WTC11 (cell line): ENCODE measurements at regions not wholly inside any gene's neighbourhood (a gene's known extent, or its start where the extent isn't known, plus 50 kb on each side); places are given as distances from the start of the nearest gene placed in this dataset.

Experiments used
- ATAC-seq: fragments of 200-7000 bp; cut with Tn5 transposase; 2 replicates; pipeline ENCODE4 v1.10.0; 2021; ENCODE audit warnings: mild to moderate bottlenecking, moderate library complexity
- CTCF ChIA-PET: fragments of 300-600 bp; sonication (Branson Sonifier 250); formaldehyde crosslinking; loops from one replicate; lab custom pipeline; 2021; ENCODE audit warnings: antibody characterized with exemption; lab: Charles Lee
- POLR2A ChIA-PET: fragments of 350-600 bp; sonication (Branson Sonifier 250); formaldehyde crosslinking; loops from one replicate; lab custom pipeline; 2021; ENCODE audit warnings: antibody characterized with exemption; lab: Charles Lee
- DNase-seq: peaks from one replicate; pipeline ENCODE4 v3.0.0; 2021; ENCODE audit warnings: low spot score
- H3K27ac Mint-ChIP-seq: 2 replicates; pipeline ENCODE4 v1.8.0; 2021; ENCODE audit warnings: mixed read lengths
- H3K27me3 Mint-ChIP-seq: 2 replicates; pipeline ENCODE4 v1.8.0; 2021; ENCODE audit warnings: low read depth, mild to moderate bottlenecking, moderate library complexity, mixed read lengths
- H3K36me3 Mint-ChIP-seq: 2 replicates; pipeline ENCODE4 v1.8.0; 2021; ENCODE audit warnings: mixed read lengths
- H3K4me1 Mint-ChIP-seq: 2 replicates; pipeline ENCODE4 v1.8.0; 2022; ENCODE audit warnings: mixed read lengths
- H3K4me3 Mint-ChIP-seq: 2 replicates; pipeline ENCODE4 v1.8.0; 2021; ENCODE audit warnings: mild to moderate bottlenecking, moderate library complexity, mixed read lengths
- H3K9me3 Mint-ChIP-seq: 2 replicates; pipeline ENCODE4 v1.8.0; 2021; ENCODE audit warnings: mixed read lengths
- AFF4 ChIP-seq: sonication (generic); formaldehyde crosslinking; IDR thresholded peaks from 2 replicates; pipeline ENCODE4 v1.8.1; 2023; ENCODE audit warnings: mild to moderate bottlenecking, missing genetic modification reagents, borderline replicate concordance
- ATF1 ChIP-seq: sonication (generic); formaldehyde crosslinking; IDR thresholded peaks from 2 replicates; pipeline ENCODE4 v1.8.1; 2023; ENCODE audit warnings: mild to moderate bottlenecking, moderate library complexity, missing genetic modification reagents
- ATF3 ChIP-seq: sonication (generic); formaldehyde crosslinking; conservative IDR thresholded peaks from 2 replicates; pipeline ENCODE4 v1.8.1; 2022; ENCODE audit warnings: mild to moderate bottlenecking, missing genetic modification reagents
- CBFB ChIP-seq: sonication (generic); formaldehyde crosslinking; IDR thresholded peaks from 2 replicates; pipeline ENCODE4 v1.8.1; 2022; ENCODE audit warnings: mild to moderate bottlenecking, low read depth, missing genetic modification reagents
- CDX4 ChIP-seq: fragments of 250-450 bp; sonication (Bioruptor Pico); IDR thresholded peaks from 2 replicates; pipeline ENCODE4 v1.9.0; 2021; ENCODE audit warnings: moderate library complexity, mild to moderate bottlenecking, inconsistent platforms, borderline replicate concordance
- CREM ChIP-seq: sonication (generic); formaldehyde crosslinking; IDR thresholded peaks from 2 replicates; pipeline ENCODE4 v1.8.1; 2022; ENCODE audit warnings: mild to moderate bottlenecking, missing genetic modification reagents, moderate library complexity
- FOXP4 ChIP-seq: sonication (generic); formaldehyde crosslinking; IDR thresholded peaks from 2 replicates; pipeline ENCODE4 v1.8.0; 2022; ENCODE audit warnings: mild to moderate bottlenecking, missing genetic modification reagents
- HMGXB4 ChIP-seq: sonication (generic); formaldehyde crosslinking; IDR thresholded peaks from 2 replicates; pipeline ENCODE4 v1.8.1; 2023; ENCODE audit warnings: mild to moderate bottlenecking, moderate library complexity, missing genetic modification reagents
- MLX ChIP-seq: sonication (generic); formaldehyde crosslinking; IDR thresholded peaks from 2 replicates; pipeline ENCODE4 v1.8.1; 2023; ENCODE audit warnings: mild to moderate bottlenecking, missing genetic modification reagents, moderate library complexity
- NR1H2 ChIP-seq: sonication (generic); formaldehyde crosslinking; IDR thresholded peaks from 2 replicates; pipeline ENCODE4 v1.9.0; 2021; ENCODE audit warnings: mild to moderate bottlenecking, moderate library complexity, missing genetic modification reagents
- NR2C2 ChIP-seq: sonication (generic); formaldehyde crosslinking; IDR thresholded peaks from 2 replicates; pipeline ENCODE4 v1.8.0; 2022; ENCODE audit warnings: mild to moderate bottlenecking, missing genetic modification reagents
- NR3C1 ChIP-seq: sonication (generic); formaldehyde crosslinking; conservative IDR thresholded peaks from 2 replicates; pipeline ENCODE4 v1.8.1; 2023; ENCODE audit warnings: low read depth, mild to moderate bottlenecking, missing genetic modification reagents
- OVOL2 ChIP-seq: fragments of 250-450 bp; sonication (Bioruptor Pico); IDR thresholded peaks from 2 replicates; pipeline ENCODE4 v1.9.0; 2021; ENCODE audit warnings: mild to moderate bottlenecking, borderline replicate concordance
- SP1 ChIP-seq: sonication (generic); formaldehyde crosslinking; conservative IDR thresholded peaks from 2 replicates; pipeline ENCODE4 v1.8.1; 2022; ENCODE audit warnings: missing genetic modification reagents
- USF1 ChIP-seq: sonication (generic); formaldehyde crosslinking; IDR thresholded peaks from 2 replicates; pipeline ENCODE4 v1.8.0; 2022; ENCODE audit warnings: mild to moderate bottlenecking, missing genetic modification reagents
- ZMAT4 ChIP-seq: fragments of 250-450 bp; sonication (Bioruptor Pico); IDR thresholded peaks from 2 replicates; pipeline ENCODE4 v1.9.0; 2021; ENCODE audit warnings: mild to moderate bottlenecking
- ZNF121 ChIP-seq: sonication (generic); formaldehyde crosslinking; IDR thresholded peaks from 2 replicates; pipeline ENCODE4 v1.8.0; 2023; ENCODE audit warnings: missing genetic modification reagents
- ZNF396 ChIP-seq: fragments of 250-450 bp; sonication (Bioruptor Pico); IDR thresholded peaks from 2 replicates; pipeline ENCODE4 v1.8.0; 2021; ENCODE audit warnings: mild to moderate bottlenecking, moderate library complexity, borderline replicate concordance
- ZNF423 ChIP-seq: fragments of 250-450 bp; sonication (Bioruptor Pico); IDR thresholded peaks from 2 replicates; pipeline ENCODE4 v2.1.2; 2022; ENCODE audit warnings: mild to moderate bottlenecking, moderate library complexity
- ZNF425 ChIP-seq: fragments of 250-450 bp; sonication (Bioruptor Pico); conservative IDR thresholded peaks from 2 replicates; pipeline ENCODE4 v1.9.0; 2021; ENCODE audit warnings: mild to moderate bottlenecking

GRCh38 chr1:207221934-207222351, 99.5 kb upstream of the CD55 start (continued):
- no peak for TF ChIP-seq CBFB (CRISPR knock-in tag)

- CTCF ChIA-PET, result interaction anchor here (1.3 kb wide), 1 partner anchor 178 kb away, joined by 3 read pairs; no protein-coding TSS in a partner anchor
- TF ChIP-seq HMGXB4 (no peak), SP1 (CRISPR knock-in tag) (no peak), NR3C1 (no peak), CDX4 (CRISPR knock-in tag) (no peak), ZNF396 (CRISPR knock-in tag) (no peak), ATF3 (no peak), FOXP4 (no peak), CREM (CRISPR knock-in tag) (no peak), ZNF425 (no peak), OVOL2 (CRISPR knock-in tag) (no peak), CBFB (CRISPR knock-in tag) (no peak), ZNF423 (no peak)
- peaks cover 23% of the 10 kb centered on the region for H3K4me1 Mint-ChIP-seq
- no peaks in the 10 kb centered on the region for H3K27me3 Mint-ChIP-seq
- no peak for ATAC-seq
- POLR2A ChIA-PET, result no interaction called here
- 0 out of 2 replicates have a peak, but pooled peaks cover 3% of the 10 kb centered on the region for H3K9me3 Mint-ChIP-seq
- H3K36me3 Mint-ChIP-seq, result no peaks in the 10 kb centered on the region
- no peak for DNase-seq
- H3K27ac Mint-ChIP-seq, result no peak overlapping the region
- H3K4me3 Mint-ChIP-seq, result no peak overlapping the region
Measured at GRCh38 chr1:207223162-207223561, 98.3 kb upstream of the CD55 start.

- POLR2A ChIA-PET, result no interaction called here
- H3K4me3 Mint-ChIP-seq, result no peak overlapping the region
- no peak for TF ChIP-seq ZMAT4 (CRISPR knock-in tag)
- TF ChIP-seq USF1 (CRISPR knock-in tag), result no peak
- TF ChIP-seq NR2C2, result no peak
- no peak for TF ChIP-seq MLX (CRISPR knock-in tag)
- TF ChIP-seq ATF1 (CRISPR knock-in tag), result no peak
- TF ChIP-seq ZNF121, result no peak
- no peak for TF ChIP-seq AFF4
- TF ChIP-seq NR1H2, result no peak
Measured at GRCh38 chr1:207224666-207225065, 96.8 kb upstream of the CD55 start.

More at GRCh38 chr1:207224666-207225065, 96.8 kb upstream of the CD55 start:
- ATAC-seq (no peak), DNase-seq (no peak)
- peaks cover 20% of the 10 kb centered on the region for H3K4me1 Mint-ChIP-seq
- H3K9me3 Mint-ChIP-seq, result 0 out of 2 replicates have a peak, but pooled peaks cover 3% of the 10 kb centered on the region
- CTCF ChIA-PET, result no interaction called here
- no peak overlapping the region for H3K27ac Mint-ChIP-seq
- no peaks in the 10 kb centered on the region for H3K27me3 Mint-ChIP-seq
- H3K36me3 Mint-ChIP-seq, result no peaks in the 10 kb centered on the region
